ENCODE measurements at regions not wholly inside any gene's neighbourhood (a gene's known extent, or its start where the extent isn't known, plus 50 kb on each side); places are given as distances from the start of the nearest gene placed in this dataset.
A peak's percentile ranks its signal among the peaks of the same experiment; 100 is the strongest.

DNA sequence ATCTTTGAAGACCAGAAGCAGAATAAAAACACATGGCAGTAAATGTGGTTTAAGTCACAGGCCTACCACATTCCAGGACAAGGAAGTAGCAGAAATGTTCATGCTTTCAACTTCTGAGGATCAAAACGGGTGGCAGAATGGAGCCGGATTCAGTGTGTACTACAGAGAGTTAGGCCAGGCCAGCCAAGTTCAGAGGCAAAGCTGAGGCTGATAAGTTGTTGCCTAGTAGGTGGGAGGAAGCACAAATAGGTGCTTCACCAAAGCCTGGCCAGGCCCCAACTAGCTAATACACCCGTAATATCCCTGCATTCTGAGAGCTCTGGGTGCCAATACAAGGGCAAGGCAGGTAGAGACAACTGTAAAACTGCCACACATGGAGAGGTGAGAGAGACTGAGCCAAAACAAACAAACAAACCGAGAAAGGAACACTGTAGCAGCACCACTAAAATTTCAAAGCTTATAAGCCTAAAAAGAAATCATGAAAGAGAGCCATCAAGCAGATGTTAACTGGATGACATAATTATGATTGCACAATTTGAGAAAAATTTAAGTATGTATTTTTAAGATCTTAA is 156.4 kb upstream of the CBLB start:
- H3K27ac Mint-ChIP-seq = no peak overlapping the region

DNA sequence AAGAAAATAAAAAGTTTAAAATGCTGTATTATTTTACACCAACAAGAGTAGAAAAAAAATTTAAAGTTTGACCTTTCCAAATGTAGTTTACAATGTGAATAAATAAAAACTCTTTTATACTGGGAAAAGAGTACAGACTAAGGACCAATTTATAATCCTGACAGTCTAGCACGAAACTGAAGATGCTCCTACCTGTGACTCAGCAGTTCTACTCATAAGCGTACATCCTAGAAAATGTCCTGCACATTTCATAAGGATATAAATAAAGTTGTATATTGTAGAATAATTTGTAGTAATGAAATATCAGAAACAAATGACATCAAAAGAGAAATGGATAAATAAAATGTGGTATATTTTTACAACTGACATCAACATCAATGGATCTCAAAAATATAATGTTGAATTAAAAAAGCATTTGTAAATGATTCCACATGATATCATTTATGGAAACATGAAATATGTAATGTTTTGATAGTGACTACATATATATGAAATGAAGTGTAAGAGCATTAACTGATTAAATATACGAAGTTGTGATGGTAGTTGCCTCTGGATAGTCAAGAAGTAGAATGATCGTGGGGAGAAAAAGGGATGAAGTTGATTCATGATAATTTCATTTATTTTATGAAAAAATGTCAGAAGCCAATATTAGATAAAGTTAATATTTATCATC is 161.3 kb upstream of the CBLB start:
- no peak overlapping the region for H3K4me3 Mint-ChIP-seq
- ATAC-seq (no peak), DNase-seq (no peak)
- peaks cover 0 to 15% of the 10 kb centered on the region in 2 donors for H3K9me3 Mint-ChIP-seq
- peaks cover 3% of the 10 kb centered on the region for H3K4me1 Mint-ChIP-seq
- no peaks in the 10 kb centered on the region for H3K27me3 Mint-ChIP-seq
- no peak overlapping the region for H3K27ac Mint-ChIP-seq

More for the DNA sequence above, 156.4 kb upstream of the CBLB start:
- Mint-ChIP-seq H3K9me3 (peaks cover 0 to 17% of the 10 kb centered on the region in 2 donors), H3K4me3 (no peak overlapping the region), H3K27me3 (no peaks in the 10 kb centered on the region), H3K4me1 (peaks cover 8% of the 10 kb centered on the region)
- no peak for DNase-seq
- ATAC-seq = no peak

DNA sequence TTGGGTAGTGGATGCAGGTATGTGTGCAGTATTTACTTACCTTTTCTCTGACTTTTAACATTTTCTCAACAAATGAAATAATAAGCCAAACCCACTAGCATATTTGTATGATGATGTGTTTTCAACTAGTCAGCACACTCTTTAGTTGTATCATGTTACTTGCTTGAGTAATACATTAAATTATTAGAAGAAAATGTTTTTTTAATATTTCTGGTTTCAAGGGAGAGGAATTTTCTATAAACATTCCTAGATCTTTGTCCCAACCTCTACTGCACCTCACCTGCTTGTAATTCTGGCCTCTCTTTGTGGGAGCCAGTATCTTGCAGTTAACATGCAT is 161.8 kb upstream of the CBLB start:
- Mint-ChIP-seq H3K27ac (no peak overlapping the region), H3K4me1 (no peaks in the 10 kb centered on the region), H3K9me3 (peaks cover 0 to 11% of the 10 kb centered on the region in 2 donors), H3K4me3 (no peak overlapping the region), H3K27me3 (no peaks in the 10 kb centered on the region)
- no peak for ATAC-seq
- no peak for DNase-seq

- H3K9me3 Mint-ChIP-seq = peaks cover 4% of the 10 kb centered on the region in 2 donors
- no peak for ATAC-seq
- no peak overlapping the region for H3K27ac Mint-ChIP-seq
- no peak overlapping the region for H3K4me3 Mint-ChIP-seq
- no peak for DNase-seq
- H3K4me1 Mint-ChIP-seq = no peaks in the 10 kb centered on the region
- H3K27me3 Mint-ChIP-seq = no peaks in the 10 kb centered on the region
Measured at GRCh38 chr3:106032479-106032878, 163.7 kb upstream of the CBLB start.

- Mint-ChIP-seq H3K27ac (no peak overlapping the region), H3K27me3 (no peaks in the 10 kb centered on the region), H3K9me3 (peaks cover 4 to 8% of the 10 kb centered on the region in 2 donors), H3K4me1 (no peaks in the 10 kb centered on the region), H3K4me3 (no peak overlapping the region)
- DNase-seq = no peak
- no peak for ATAC-seq
Measured at GRCh38 chr3:106033654-106034053, 164.8 kb upstream of the CBLB start.

DNA sequence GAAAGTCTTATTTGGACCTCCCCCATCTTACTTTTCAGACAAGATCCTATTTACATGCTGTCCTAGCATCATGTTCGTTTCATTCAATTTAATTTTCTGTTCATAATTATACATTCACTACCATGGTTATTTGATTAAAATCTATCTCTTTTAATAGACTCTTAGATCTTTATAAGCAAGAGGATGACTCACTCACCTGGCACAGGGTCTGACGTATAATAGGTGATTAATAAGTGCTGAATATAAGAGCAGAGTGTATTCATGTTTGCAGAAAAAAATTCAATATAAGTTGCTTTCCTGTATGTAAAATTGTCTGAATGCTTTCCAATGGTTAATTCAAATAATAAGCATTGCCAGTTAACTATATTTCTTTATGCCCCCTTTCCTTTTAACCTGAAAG is 165.5 kb upstream of the CBLB start:
- no peak for DNase-seq
- Mint-ChIP-seq H3K27me3 (no peaks in the 10 kb centered on the region), H3K4me1 (no peaks in the 10 kb centered on the region), H3K9me3 (peaks cover 4 to 8% of the 10 kb centered on the region in 2 donors), H3K27ac (no peak overlapping the region), H3K4me3 (no peak overlapping the region)
- no peak for ATAC-seq

DNA sequence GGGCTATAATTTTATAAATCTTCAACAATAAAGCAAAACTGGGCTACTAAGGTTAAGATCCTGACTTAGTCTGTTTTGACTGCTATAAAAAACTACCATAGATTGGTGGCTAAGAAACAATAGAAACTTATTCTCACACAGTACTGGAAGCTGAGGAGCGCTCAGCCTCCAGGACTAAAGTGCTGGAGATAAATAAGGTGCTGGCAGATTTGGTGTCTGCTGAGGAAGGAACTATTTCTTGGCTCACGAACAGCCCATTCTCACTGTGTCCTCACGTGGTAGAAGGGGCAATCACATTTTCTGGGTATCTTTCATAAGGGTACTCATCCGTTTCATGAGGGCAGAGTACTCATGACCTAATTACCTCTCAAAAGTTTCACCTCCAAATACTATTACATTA is 166.8 kb upstream of the CBLB start:
- DNase-seq = no peak
- Mint-ChIP-seq H3K27ac (no peak overlapping the region), H3K27me3 (no peaks in the 10 kb centered on the region), H3K4me1 (peaks cover 9% of the 10 kb centered on the region), H3K9me3 (peaks cover 6 to 8% of the 10 kb centered on the region in 2 donors), H3K4me3 (no peak overlapping the region)
- no peak for ATAC-seq

DNA sequence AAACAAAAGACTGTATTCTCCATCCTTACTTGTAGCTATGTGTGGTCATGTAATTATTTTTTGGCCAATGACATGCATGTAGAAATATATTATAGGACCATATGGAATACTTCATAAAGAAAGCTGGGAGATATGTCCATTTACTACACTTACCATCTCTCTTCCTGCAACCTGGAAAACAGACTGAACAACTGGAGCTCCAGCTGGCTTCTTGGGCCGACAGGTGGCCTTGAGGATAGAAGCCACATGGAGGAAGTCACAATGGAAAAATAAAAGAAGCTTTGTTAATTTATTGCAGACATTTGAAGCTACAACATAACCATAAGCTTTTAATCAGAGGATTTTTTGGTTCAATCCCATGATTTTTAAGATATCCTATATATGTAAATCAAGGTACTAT is 167.9 kb upstream of the CBLB start:
- DNase-seq (no peak), ATAC-seq (no peak)
- no peak overlapping the region for H3K4me3 Mint-ChIP-seq
- H3K9me3 Mint-ChIP-seq = peaks cover 6 to 8% of the 10 kb centered on the region in 2 donors
- no peaks in the 10 kb centered on the region for H3K27me3 Mint-ChIP-seq
- no peak overlapping the region for H3K27ac Mint-ChIP-seq
- peaks cover 9% of the 10 kb centered on the region for H3K4me1 Mint-ChIP-seq

DNA sequence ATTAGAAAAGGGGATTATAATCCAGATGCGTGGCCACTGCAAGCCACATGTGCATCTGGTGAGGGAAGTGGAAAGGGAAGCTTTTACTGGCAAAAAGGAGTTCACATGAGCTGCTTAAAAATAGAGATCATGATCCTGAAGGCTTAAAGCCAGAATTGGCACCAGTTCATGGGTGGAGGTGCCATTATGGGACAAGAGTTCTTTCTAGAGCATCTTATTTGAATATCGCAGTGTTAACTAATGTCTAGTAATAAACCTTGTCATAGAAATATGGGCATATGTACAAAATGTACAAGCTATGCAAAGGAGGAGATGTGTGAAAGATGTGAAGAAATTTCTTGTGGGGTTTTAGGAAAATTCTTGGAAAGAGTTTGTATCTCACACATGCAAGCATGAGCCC is 178.4 kb upstream of the CBLB start:
- Mint-ChIP-seq H3K27ac (no peak overlapping the region), H3K9me3 (peaks cover 9 to 11% of the 10 kb centered on the region in 2 donors), H3K27me3 (no peaks in the 10 kb centered on the region), H3K4me3 (no peak overlapping the region), H3K4me1 (peaks cover 6% of the 10 kb centered on the region)
- DNase-seq (no peak), ATAC-seq (no peak)

GRCh38 chr3:106048946-106049481 is 180.2 kb upstream of the CBLB start:
- H3K4me3 Mint-ChIP-seq = no peak overlapping the region
- H3K27ac Mint-ChIP-seq = no peak overlapping the region
- H3K9me3 Mint-ChIP-seq = peaks cover 7 to 9% of the 10 kb centered on the region in 2 donors
- ATAC-seq (no peak), DNase-seq (no peak)
- H3K4me1 Mint-ChIP-seq = peaks cover 6% of the 10 kb centered on the region
- H3K27me3 Mint-ChIP-seq = no peaks in the 10 kb centered on the region

DNA sequence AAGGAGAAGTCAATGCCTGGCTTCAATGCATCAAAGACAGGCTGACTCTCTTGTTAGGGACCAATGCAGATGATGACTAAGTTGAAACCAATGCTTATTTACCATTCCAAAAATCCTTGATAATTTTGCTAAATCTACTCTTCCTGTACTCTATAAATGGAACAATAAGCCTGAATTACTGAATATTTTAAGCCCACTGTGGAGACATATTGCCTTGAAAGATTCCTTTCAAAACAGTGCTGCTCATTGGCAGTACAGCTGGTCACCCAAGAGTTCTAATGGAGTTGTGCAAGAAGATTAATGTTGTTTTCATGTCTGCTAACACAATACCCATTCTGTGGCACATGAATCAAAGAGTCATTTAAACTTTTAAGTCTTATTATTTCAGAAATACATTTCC is 181.0 kb upstream of the CBLB start:
- Mint-ChIP-seq H3K9me3 (peaks cover 7 to 9% of the 10 kb centered on the region in 2 donors), H3K27me3 (no peaks in the 10 kb centered on the region), H3K27ac (no peak overlapping the region), H3K4me1 (peaks cover 6% of the 10 kb centered on the region), H3K4me3 (no peak overlapping the region)
- DNase-seq (no peak), ATAC-seq (no peak)

- no peak for DNase-seq
- Mint-ChIP-seq H3K27me3 (no peaks in the 10 kb centered on the region), H3K4me1 (peaks cover 24% of the 10 kb centered on the region), H3K27ac (no peak overlapping the region), H3K9me3 (peaks cover 4 to 6% of the 10 kb centered on the region in 2 donors), H3K4me3 (no peak overlapping the region)
- no peak for ATAC-seq
Measured at GRCh38 chr3:106056931-106057330, 188.1 kb upstream of the CBLB start.

DNA sequence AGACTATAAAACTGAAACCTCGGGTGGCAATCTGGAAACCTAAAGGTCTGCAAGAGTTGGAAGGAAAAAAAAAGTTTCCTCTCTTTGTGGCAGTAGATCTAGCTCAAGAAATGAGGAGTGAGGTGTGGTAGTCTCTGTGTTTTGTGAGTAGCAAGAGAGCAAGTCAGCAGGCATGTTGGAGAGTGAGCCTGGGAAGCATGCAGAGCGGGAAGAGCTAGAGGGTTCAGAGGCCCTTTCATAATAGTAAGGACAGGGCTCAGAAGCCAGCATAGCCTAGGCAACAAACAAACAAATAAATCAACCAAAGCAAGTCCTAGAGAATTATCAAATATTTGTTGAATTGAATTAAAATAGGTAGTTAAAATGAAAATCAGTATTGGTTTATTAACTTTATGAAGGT is 189.7 kb upstream of the CBLB start:
- Mint-ChIP-seq H3K27ac (peak overlapping the region in 1 of 2 donors; percentile 91), H3K9me3 (peaks cover 7 to 10% of the 10 kb centered on the region in 2 donors), H3K27me3 (no peaks in the 10 kb centered on the region), H3K4me1 (peaks cover 24% of the 10 kb centered on the region), H3K4me3 (no peak overlapping the region)
- ATAC-seq = no peak
- DNase-seq = no peak

DNA sequence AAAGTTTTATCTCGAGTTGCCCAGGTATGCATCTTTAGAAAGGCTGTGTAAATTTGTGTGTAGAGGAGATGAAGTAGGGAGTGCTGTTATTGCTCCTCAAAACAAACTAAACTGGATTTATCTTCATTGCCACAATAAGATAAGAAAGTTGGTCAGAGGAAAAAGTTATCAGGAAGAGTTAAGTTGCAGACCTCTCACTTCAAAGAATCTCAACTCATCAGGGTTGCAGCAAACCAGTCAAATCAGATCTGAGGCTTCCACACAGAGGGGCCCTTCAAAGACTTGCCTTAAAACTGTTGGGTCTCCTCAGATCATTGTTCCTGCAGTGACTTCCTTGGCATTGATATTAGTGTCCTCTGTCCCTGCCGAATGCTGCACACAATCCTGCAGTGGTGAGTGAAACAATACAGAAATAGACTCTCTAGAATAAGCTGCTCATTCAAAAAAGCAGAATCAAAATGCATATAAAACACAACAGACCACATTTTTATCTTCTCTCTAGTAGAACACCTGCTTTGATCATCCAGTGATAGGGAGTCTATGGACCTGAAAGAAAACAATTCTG is 191.2 kb upstream of the CBLB start:
- H3K4me3 Mint-ChIP-seq = no peak overlapping the region
- H3K27me3 Mint-ChIP-seq = no peaks in the 10 kb centered on the region
- no peak for DNase-seq
- peaks cover 21 to 22% of the 10 kb centered on the region in 2 donors for H3K9me3 Mint-ChIP-seq
- peaks cover 24% of the 10 kb centered on the region for H3K4me1 Mint-ChIP-seq
- no peak overlapping the region for H3K27ac Mint-ChIP-seq
- ATAC-seq = no peak

- Mint-ChIP-seq H3K27me3 (no peaks in the 10 kb centered on the region), H3K27ac (no peak overlapping the region), H3K4me3 (no peak overlapping the region), H3K4me1 (peaks cover 28% of the 10 kb centered on the region), H3K9me3 (peaks cover 20 to 22% of the 10 kb centered on the region in 2 donors)
- DNase-seq (no peak), ATAC-seq (no peak)
Measured at GRCh38 chr3:106063909-106064308, 195.1 kb upstream of the CBLB start.

DNA sequence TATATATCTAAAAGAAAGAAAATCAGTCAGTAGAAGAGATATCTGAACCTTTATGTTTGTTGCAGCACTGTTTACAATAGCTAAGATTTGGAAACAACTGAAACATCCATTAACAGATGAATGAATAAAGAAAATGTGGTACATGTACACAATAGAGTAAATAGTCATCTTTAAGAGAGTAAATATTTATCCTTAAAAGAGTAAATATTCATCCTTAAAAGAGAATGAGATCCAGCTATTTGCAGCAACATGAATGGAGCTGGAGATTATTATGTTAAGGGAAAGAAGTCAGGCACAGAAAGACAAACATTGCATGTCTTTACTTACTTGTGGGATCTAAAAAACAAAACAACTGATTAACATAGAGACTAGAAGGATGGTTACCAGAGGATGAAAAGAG is 197.0 kb upstream of the CBLB start:
- Mint-ChIP-seq H3K27me3 (no peaks in the 10 kb centered on the region), H3K4me1 (peaks cover 22% of the 10 kb centered on the region), H3K27ac (no peak overlapping the region), H3K9me3 (peaks cover 20 to 24% of the 10 kb centered on the region in 2 donors), H3K4me3 (no peak overlapping the region)
- no peak for ATAC-seq
- no peak for DNase-seq
